SIG-M5 treated with dmso at 0.1 percent for 504 hours (cell line): ENCODE measurements at regions not wholly inside any gene's neighbourhood (a gene's known extent, or its start where the extent isn't known, plus 50 kb on each side); places are given as distances from the start of the nearest gene placed in this dataset.
A peak's percentile ranks its signal among the peaks of the same experiment; 100 is the strongest.

Experiments
- DNase-seq: peaks from one replicate; lab custom pipeline; 2025; ENCODE audit not compliant: unreplicated experiment; lab: John Stamatoyannopoulos, UW

GRCh38 chr2:43039376-43040080 lies 186.9 kb downstream of the ZFP36L2 start:
- no peak for DNase-seq

- no peak for DNase-seq
Observed at GRCh38 chr2:43038696-43039094, 187.7 kb downstream of the ZFP36L2 start.

- DNase-seq, result no peak
Observed at GRCh38 chr2:43038034-43038695, 188.2 kb downstream of the ZFP36L2 start.

GRCh38 chr2:43035922-43036321 lies 190.5 kb downstream of the ZFP36L2 start:
- no peak for DNase-seq

- no peak for DNase-seq
Observed at GRCh38 chr2:43034921-43035320, 191.5 kb downstream of the ZFP36L2 start.

- DNase-seq, result no peak
Observed at GRCh38 chr2:43034242-43034619, 192.2 kb downstream of the ZFP36L2 start.

GRCh38 chr2:43033466-43034241 lies 192.8 kb downstream of the ZFP36L2 start:
- no peak for DNase-seq

GRCh38 chr2:43033016-43033270 lies 193.5 kb downstream of the ZFP36L2 start:
- DNase-seq, result no peak

GRCh38 chr2:43032213-43033015 lies 194.0 kb downstream of the ZFP36L2 start:
- DNase-seq, result no peak

GRCh38 chr2:43031471-43032212 lies 194.8 kb downstream of the ZFP36L2 start:
- no peak for DNase-seq

GRCh38 chr2:43030551-43031307 lies 195.7 kb downstream of the ZFP36L2 start:
- DNase-seq, result no peak

- DNase-seq, result no peak
Observed at GRCh38 chr2:43029186-43029585, 197.2 kb downstream of the ZFP36L2 start.

- DNase-seq, result no peak
Observed at GRCh38 chr2:43028188-43028587, 198.2 kb downstream of the ZFP36L2 start.

- DNase-seq, result no peak
Observed at GRCh38 chr2:43027097-43027873, 199.1 kb downstream of the ZFP36L2 start.

- no peak for DNase-seq
Observed at GRCh38 chr2:43026426-43027096, 199.8 kb downstream of the ZFP36L2 start.

GRCh38 chr2:43025709-43026295 lies 200.6 kb downstream of the ZFP36L2 start:
- DNase-seq, result no peak

GRCh38 chr2:43024515-43025011 lies 201.8 kb downstream of the ZFP36L2 start:
- DNase-seq, result peak; percentile 23
